ENCODE measurements at regions not wholly inside any gene's neighbourhood (a gene's known extent, or its start where the extent isn't known, plus 50 kb on each side); places are given as distances from the start of the nearest gene placed in this dataset.

DNA sequence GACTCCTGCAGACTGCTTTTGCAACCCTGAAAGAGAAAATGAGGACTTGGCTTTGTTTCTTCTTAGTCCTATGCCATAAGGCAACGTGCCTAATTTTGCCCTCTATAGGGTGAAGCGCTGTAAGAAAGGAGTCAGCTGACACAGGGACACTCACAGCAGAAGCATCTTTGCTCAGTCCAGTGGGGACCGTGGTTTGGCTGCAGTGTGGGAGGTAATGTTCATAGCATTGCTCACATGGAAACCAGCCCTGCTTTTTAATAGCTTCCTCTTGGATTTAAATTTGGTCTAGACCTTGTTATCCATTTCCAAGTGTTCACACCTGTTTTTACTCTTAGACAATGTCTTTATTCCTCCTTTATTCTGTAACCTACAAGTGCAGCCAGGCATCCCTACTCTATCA, 1032.1 kb downstream of the NTRK3 start:
- no peak overlapping the region for H3K27ac ChIP-seq
- no peaks in the 10 kb centered on the region for H3K36me3 ChIP-seq
- TF ChIP-seq POLR2A (IDR thresholded peaks at IDR 0.05): no peak
- TF ChIP-seq, protein P1, sequence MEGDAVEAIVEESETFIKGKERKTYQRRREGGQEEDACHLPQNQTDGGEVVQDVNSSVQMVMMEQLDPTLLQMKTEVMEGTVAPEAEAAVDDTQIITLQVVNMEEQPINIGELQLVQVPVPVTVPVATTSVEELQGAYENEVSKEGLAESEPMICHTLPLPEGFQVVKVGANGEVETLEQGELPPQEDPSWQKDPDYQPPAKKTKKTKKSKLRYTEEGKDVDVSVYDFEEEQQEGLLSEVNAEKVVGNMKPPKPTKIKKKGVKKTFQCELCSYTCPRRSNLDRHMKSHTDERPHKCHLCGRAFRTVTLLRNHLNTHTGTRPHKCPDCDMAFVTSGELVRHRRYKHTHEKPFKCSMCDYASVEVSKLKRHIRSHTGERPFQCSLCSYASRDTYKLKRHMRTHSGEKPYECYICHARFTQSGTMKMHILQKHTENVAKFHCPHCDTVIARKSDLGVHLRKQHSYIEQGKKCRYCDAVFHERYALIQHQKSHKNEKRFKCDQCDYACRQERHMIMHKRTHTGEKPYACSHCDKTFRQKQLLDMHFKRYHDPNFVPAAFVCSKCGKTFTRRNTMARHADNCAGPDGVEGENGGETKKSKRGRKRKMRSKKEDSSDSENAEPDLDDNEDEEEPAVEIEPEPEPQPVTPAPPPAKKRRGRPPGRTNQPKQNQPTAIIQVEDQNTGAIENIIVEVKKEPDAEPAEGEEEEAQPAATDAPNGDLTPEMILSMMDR (IDR thresholded peaks at IDR 0.05): no peak
- TF ChIP-seq EP300 (IDR thresholded peaks at IDR 0.05): no peak
- no peak for TF ChIP-seq POLR2AphosphoS5 (IDR thresholded peaks at IDR 0.05)
- H3K4me1 ChIP-seq: no peaks in the 10 kb centered on the region
- H3K27me3 ChIP-seq: no peaks in the 10 kb centered on the region
- 67 to 69% methylated on average over 3 of the region's 3 CpGs for WGBS, 2 donors (ENCODE audit: low coverage in 1 of 2)
- no peak overlapping the region for H3K4me3 ChIP-seq
- ATAC-seq: no peak
- H3K9me3 ChIP-seq: no peaks in the 10 kb centered on the region

DNA sequence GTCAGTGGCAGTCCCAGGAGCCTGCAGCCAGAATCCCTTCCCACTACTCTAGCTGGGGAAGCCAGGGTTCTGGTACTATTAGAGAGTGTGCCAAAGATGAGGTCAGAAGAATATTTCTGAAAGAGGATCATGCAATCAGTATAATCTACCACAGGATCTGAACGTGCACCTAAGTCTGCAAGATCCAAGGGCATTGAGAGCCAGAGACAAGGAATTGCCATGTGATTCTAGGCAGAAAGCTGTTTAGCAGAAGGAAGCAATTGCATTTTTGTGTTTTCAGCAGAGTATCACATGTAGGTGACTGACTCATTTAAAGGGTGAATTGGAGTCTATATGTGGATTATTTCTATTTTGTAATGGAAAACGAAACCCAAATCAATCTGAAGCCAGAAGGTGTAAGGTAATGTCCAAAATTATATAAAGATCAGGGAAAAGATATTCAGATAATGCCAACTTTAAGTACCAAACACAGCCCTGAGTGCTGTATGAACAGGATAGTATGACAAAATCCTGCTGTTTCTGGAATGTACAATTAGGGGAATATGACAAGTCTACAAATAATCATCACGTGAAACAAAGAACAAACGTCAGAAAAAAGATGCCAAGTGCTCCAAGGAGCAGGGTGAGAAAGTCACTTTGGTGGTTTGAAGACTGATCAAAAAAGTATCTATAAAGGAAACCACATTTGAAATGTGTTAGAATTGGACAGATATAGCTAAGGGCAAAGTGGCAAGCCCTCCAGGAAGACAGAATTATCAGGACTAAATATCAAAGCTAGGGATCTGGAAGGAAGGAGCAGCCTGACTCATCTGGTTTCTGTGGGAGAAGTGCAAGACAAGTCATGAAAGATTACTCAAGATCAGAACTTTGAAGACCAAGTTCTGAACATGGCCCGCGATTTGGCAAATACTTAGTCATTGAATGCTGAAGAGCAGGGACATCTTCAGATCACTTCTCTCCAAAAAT, 1036.6 kb downstream of the NTRK3 start:
- Histone ChIP-seq H3K27ac (no peak overlapping the region), H3K36me3 (no peaks in the 10 kb centered on the region), H3K4me3 (no peak overlapping the region), H3K27me3 (no peaks in the 10 kb centered on the region), H3K9me3 (no peaks in the 10 kb centered on the region), H3K4me1 (no peaks in the 10 kb centered on the region)
- ATAC-seq: no peak
- 57 to 59% methylated on average over 5 to 6 of the region's 6 CpGs for WGBS, 2 donors (ENCODE audit: low coverage in 1 of 2)
- no peak for TF ChIP-seq POLR2AphosphoS5 (IDR thresholded peaks at IDR 0.05)
- TF ChIP-seq, protein P1 (IDR thresholded peaks at IDR 0.05): no peak
- no peak for TF ChIP-seq POLR2A (IDR thresholded peaks at IDR 0.05)
- no peak for TF ChIP-seq EP300 (IDR thresholded peaks at IDR 0.05)

DNA sequence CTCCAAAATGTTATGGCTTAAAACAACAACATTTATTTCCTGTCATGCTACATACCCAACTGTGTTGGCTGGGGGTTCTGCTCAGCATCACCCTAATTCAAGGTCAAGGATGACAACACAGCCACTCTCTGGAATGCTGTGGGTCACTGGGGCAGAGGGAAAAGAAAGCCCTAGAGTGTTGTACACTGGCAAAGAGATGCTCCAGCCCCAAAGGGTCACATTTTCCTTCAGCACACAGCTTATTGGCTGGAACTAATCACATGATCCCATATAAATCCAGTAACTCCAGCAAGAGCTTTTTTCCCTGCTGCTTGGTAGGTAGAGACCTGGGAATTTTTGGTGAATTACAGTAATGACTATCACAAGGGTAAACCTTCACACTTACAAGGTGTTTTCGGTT, 1041.4 kb downstream of the NTRK3 start:
- no peak for ATAC-seq
- no peaks in the 10 kb centered on the region for H3K27me3 ChIP-seq
- no peaks in the 10 kb centered on the region for H3K36me3 ChIP-seq
- TF ChIP-seq, protein P1 (IDR thresholded peaks at IDR 0.05): no peak
- TF ChIP-seq POLR2A (IDR thresholded peaks at IDR 0.05) (no peak), POLR2AphosphoS5 (IDR thresholded peaks at IDR 0.05) (no peak), EP300 (IDR thresholded peaks at IDR 0.05) (no peak)
- H3K9me3 ChIP-seq: no peaks in the 10 kb centered on the region
- H3K4me1 ChIP-seq: no peaks in the 10 kb centered on the region
- no peak overlapping the region for H3K4me3 ChIP-seq
- H3K27ac ChIP-seq: no peak overlapping the region
- WGBS, 2 donors (ENCODE audit: low coverage in 1 of 2): 87 to 88% methylated on average over 1 of the region's 1 CpG

DNA sequence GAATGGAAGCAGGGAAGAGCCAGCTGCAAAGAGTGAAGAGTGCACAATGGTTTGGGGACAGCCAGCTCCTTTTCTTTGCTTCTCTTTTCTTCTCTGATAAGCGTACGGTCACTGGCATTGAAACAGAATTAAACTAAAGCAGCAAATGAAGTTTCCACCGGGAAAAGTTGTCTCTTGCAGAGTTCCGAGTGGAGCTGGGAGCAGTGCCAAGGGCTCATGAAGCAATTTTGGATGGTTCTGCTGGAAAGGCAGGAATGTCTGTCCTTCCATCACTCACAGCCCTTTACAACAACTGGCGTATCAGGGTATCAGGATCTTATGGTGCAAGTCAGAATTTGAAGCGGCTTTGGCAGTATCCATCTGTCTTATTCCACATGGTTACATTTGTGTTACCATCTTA, 1042.9 kb downstream of the NTRK3 start:
- 25 to 41% methylated on average over 5 to 6 of the region's 6 CpGs for WGBS, 2 donors (ENCODE audit: low coverage in 1 of 2)
- no peaks in the 10 kb centered on the region for H3K36me3 ChIP-seq
- no peak overlapping the region for H3K4me3 ChIP-seq
- no peaks in the 10 kb centered on the region for H3K9me3 ChIP-seq
- no peaks in the 10 kb centered on the region for H3K4me1 ChIP-seq
- TF ChIP-seq EP300 (IDR thresholded peaks at IDR 0.05) (no peak), POLR2AphosphoS5 (IDR thresholded peaks at IDR 0.05) (no peak), POLR2A (IDR thresholded peaks at IDR 0.05) (no peak)
- TF ChIP-seq, protein P1 (IDR thresholded peaks at IDR 0.05): no peak
- ATAC-seq: no peak
- no peak overlapping the region for H3K27ac ChIP-seq
- H3K27me3 ChIP-seq: no peaks in the 10 kb centered on the region

DNA sequence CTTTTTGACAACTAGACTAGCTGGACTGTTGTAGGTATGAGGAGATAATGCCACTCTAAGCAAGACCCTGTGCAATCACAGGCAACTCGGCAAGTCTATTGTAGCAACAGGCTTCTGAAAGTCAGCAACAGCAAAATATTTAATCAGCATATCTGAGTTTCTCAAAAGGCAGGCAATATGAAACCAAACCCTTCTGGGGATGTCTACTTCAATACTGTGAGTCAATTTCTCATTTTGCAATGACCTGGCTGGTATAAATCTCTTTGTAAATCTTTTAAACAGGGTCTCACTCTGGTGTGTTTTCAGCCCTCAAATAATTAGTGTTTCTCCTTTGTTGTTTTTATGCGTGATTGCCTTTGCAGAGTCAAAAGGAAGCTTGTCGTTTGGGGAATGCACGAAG, 1044.5 kb downstream of the NTRK3 start:
- no peaks in the 10 kb centered on the region for H3K4me1 ChIP-seq
- no peaks in the 10 kb centered on the region for H3K36me3 ChIP-seq
- TF ChIP-seq POLR2AphosphoS5 (IDR thresholded peaks at IDR 0.05) (no peak), EP300 (IDR thresholded peaks at IDR 0.05) (no peak), POLR2A (IDR thresholded peaks at IDR 0.05) (no peak)
- TF ChIP-seq, protein P1 (IDR thresholded peaks at IDR 0.05): no peak
- no peak overlapping the region for H3K27ac ChIP-seq
- H3K9me3 ChIP-seq: no peaks in the 10 kb centered on the region
- WGBS, 2 donors (ENCODE audit: low coverage in 1 of 2): 75 to 84% methylated on average over 2 to 4 of the region's 4 CpGs
- H3K27me3 ChIP-seq: no peaks in the 10 kb centered on the region
- no peak for ATAC-seq
- no peak overlapping the region for H3K4me3 ChIP-seq
